Gastroesophageal sphincter (tissue), 3 donors: ENCODE measurements at regions not wholly inside any gene's neighbourhood (a gene's known extent, or its start where the extent isn't known, plus 50 kb on each side); places are given as distances from the start of the nearest gene placed in this dataset.

ENCODE experiments used
- EP300 ChIP-seq: sonication (generic); formaldehyde crosslinking; IDR thresholded peaks from one replicate; pipeline ENCODE4 v1.6.1; 2017; ENCODE audit warnings: antibody characterized with exemption, mild to moderate bottlenecking
- POLR2A ChIP-seq, 2 donors: fragments of 450-650 bp; IDR thresholded peaks; one replicate each; pipeline ENCODE4 v1.6.1; 2017; ENCODE audit warnings: antibody characterized with exemption in 2 of 2, mild to moderate bottlenecking in 2 of 2, moderate library complexity in 1 of 2
- POLR2AphosphoS5 ChIP-seq: sonication (generic); formaldehyde crosslinking; IDR thresholded peaks from one replicate; pipeline ENCODE4 v1.6.1; 2017; ENCODE audit warnings: antibody characterized with exemption
- TF ChIP-seq, protein P1 (sequence below), 4 experiments: fragments of 200-600 bp in 2 of 4; fragments of 450-650 bp in 2 of 4; sonication (generic) in 1 of 4; IDR thresholded peaks; one replicate each; pipeline ENCODE4 v1.5.1; 2017 to 2019; ENCODE audit warnings: antibody characterized with exemption in 4 of 4, mild to moderate bottlenecking in 2 of 4, moderate library complexity in 2 of 4

GRCh38 chr22:47565607-47566006, 803.2 kb downstream of the TBC1D22A start:
- TF ChIP-seq, protein P1, sequence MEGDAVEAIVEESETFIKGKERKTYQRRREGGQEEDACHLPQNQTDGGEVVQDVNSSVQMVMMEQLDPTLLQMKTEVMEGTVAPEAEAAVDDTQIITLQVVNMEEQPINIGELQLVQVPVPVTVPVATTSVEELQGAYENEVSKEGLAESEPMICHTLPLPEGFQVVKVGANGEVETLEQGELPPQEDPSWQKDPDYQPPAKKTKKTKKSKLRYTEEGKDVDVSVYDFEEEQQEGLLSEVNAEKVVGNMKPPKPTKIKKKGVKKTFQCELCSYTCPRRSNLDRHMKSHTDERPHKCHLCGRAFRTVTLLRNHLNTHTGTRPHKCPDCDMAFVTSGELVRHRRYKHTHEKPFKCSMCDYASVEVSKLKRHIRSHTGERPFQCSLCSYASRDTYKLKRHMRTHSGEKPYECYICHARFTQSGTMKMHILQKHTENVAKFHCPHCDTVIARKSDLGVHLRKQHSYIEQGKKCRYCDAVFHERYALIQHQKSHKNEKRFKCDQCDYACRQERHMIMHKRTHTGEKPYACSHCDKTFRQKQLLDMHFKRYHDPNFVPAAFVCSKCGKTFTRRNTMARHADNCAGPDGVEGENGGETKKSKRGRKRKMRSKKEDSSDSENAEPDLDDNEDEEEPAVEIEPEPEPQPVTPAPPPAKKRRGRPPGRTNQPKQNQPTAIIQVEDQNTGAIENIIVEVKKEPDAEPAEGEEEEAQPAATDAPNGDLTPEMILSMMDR (IDR thresholded peaks at IDR 0.05): no peak
- TF ChIP-seq POLR2A (IDR thresholded peaks at IDR 0.05): no peak
- no peak for TF ChIP-seq POLR2AphosphoS5
- TF ChIP-seq EP300: no peak
